ENCODE measurements at regions not wholly inside any gene's neighbourhood (a gene's known extent, or its start where the extent isn't known, plus 50 kb on each side); places are given as distances from the start of the nearest gene placed in this dataset.

- no peak overlapping the region for H2BK20ac ChIP-seq (ENCODE audit: low read depth, low read length, poor library complexity, severe bottlenecking)
- H3T11ph ChIP-seq (ENCODE audit: low read length): no peak overlapping the region
- no peak overlapping the region for H4K8ac ChIP-seq (replicated peaks; ENCODE audit: insufficient read length, low read depth, low read length)
- H3K9me3 Mint-ChIP-seq: peaks cover 3 to 5% of the 10 kb centered on the region in 2 experiments; a peak in 4 of 5 replicates
- H2AK5ac ChIP-seq (ENCODE audit: insufficient read length, low read length): no peak overlapping the region
- H3K27me3 Mint-ChIP-seq (ENCODE audit: low read depth): no peaks in the 10 kb centered on the region; the same call in 1 of the 2 replicates
- H4K5ac ChIP-seq (ENCODE audit: insufficient read length, low read depth, low read length): no peak overlapping the region
- H2BK120ac ChIP-seq (ENCODE audit: low read depth, low read length, poor library complexity, severe bottlenecking): no peak overlapping the region
- no peaks in the 10 kb centered on the region for H3K79me2 ChIP-seq (ENCODE audit: insufficient read depth, low read length)
- peaks cover 3% of the 10 kb centered on the region; the same call in 1 of the 2 replicates for H3K4me1 ChIP-seq (ENCODE audit: insufficient read depth, low read length)
- H2AFZ ChIP-seq (ENCODE audit: low read length): no peak overlapping the region
- H3K56ac ChIP-seq (ENCODE audit: insufficient read length, low read depth, low read length): no peak overlapping the region
- H4K91ac ChIP-seq (ENCODE audit: insufficient read length, low read depth, low read length): no peak overlapping the region
- H3K23ac ChIP-seq (ENCODE audit: insufficient read length, low read depth, low read length): no peak overlapping the region
- no peak overlapping the region for H3K27ac Mint-ChIP-seq
- H3K27ac ChIP-seq (ENCODE audit: insufficient read length, low read depth, low read length): no peak overlapping the region
- H2BK5ac ChIP-seq (ENCODE audit: insufficient read length, low read length): no peak overlapping the region
- no peak for DNase-seq
- no peak overlapping the region for H3K18ac ChIP-seq (ENCODE audit: insufficient read length, low read depth, low read length)
- H3K23me2 ChIP-seq (ENCODE audit: insufficient read length, low read depth, low read length, poor library complexity, severe bottlenecking): no peaks in the 10 kb centered on the region
- no peak overlapping the region for H3K4me3 Mint-ChIP-seq
- H3K4me2 ChIP-seq (ENCODE audit: insufficient read depth, insufficient read length, low read length): no peak overlapping the region
- H3K9me3 ChIP-seq (ENCODE audit: control insufficient read depth, low read depth, low read length): no peaks in the 10 kb centered on the region
- no peak for TF ChIP-seq CTCF (conservative IDR thresholded peaks at IDR 0.05)
- no peak overlapping the region for H2BK12ac ChIP-seq (ENCODE audit: insufficient read length, low read depth, low read length)
- no CpG with 5 or more reads among the region's 3 CpGs for WGBS (ENCODE audit: extremely low coverage, insufficient read length, low lambda C conversion rate)
- no peak overlapping the region for H3K9ac ChIP-seq (ENCODE audit: extremely low read depth, insufficient read length, low read length)
- H3K14ac ChIP-seq (ENCODE audit: insufficient read depth, low read length): no peak overlapping the region
- peaks cover 13 to 21% of the 10 kb centered on the region in 2 experiments for H3K4me1 Mint-ChIP-seq
- no peaks in the 10 kb centered on the region for H4K20me1 ChIP-seq (ENCODE audit: control insufficient read depth, insufficient read depth, insufficient read length)
- no peaks in the 10 kb centered on the region for H3K27me3 ChIP-seq (ENCODE audit: insufficient read depth, low read length)
- H3K4ac ChIP-seq (ENCODE audit: low read depth, low read length): no peak overlapping the region
- no peaks in the 10 kb centered on the region for H3K79me1 ChIP-seq (ENCODE audit: insufficient read depth, low read depth, low read length, poor library complexity, severe bottlenecking)
- H2BK15ac ChIP-seq (ENCODE audit: low read depth, low read length): no peak overlapping the region
- peaks cover 0 to under 1% (median 0%) of the 10 kb centered on the region in 3 experiments; a peak in 2 of 7 replicates for H3K36me3 Mint-ChIP-seq (ENCODE audit: insufficient read depth in 1 of 3, low read depth in 3 of 3)
Observed at GRCh38 chr5:5546408-5546807, 123.9 kb downstream of the ICE1 start.
